GM12864 (cell line): ENCODE measurements at regions not wholly inside any gene's neighbourhood (a gene's known extent, or its start where the extent isn't known, plus 50 kb on each side); places are given as distances from the start of the nearest gene placed in this dataset.

Source experiments
- DNase-seq: peaks from one replicate; pipeline ENCODE4 v3.0.0-alpha.2; 2011; ENCODE audit warnings: low read depth
- H3K4me3 ChIP-seq: 2 replicates; pipeline ENCODE4 v1.5.1; 2011; ENCODE audit warnings: mild to moderate bottlenecking, low read depth, low read length, control low read depth
- TF ChIP-seq, protein P1 (sequence below): IDR thresholded peaks from 2 replicates; pipeline ENCODE4 v1.5.1; 2011; ENCODE audit warnings: low read depth, mild to moderate bottlenecking, moderate library complexity, low read length, control low read depth, inconsistent platforms; ENCODE audit errors: missing control alignments

DNA sequence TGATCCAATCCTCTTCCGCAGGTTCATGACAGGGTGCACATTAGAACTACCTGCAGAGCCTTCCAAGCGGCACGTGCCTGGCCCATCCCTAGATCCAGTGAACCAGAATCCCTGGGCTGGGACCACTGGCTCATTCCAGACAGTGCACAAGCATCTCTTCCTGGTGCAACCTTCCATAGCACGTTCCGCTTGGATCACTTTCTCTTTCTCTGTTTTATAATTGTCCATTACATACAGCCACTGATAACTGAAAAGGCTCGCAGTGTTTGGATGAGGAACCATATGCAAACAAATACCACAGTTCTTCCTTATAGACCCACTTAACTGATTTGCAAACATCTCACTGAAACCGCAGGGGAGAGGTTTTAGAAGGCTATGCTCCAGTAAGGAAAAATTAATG, 59.6 kb upstream of the DDR1 start:
- DNase-seq = no peak
- TF ChIP-seq, protein P1, sequence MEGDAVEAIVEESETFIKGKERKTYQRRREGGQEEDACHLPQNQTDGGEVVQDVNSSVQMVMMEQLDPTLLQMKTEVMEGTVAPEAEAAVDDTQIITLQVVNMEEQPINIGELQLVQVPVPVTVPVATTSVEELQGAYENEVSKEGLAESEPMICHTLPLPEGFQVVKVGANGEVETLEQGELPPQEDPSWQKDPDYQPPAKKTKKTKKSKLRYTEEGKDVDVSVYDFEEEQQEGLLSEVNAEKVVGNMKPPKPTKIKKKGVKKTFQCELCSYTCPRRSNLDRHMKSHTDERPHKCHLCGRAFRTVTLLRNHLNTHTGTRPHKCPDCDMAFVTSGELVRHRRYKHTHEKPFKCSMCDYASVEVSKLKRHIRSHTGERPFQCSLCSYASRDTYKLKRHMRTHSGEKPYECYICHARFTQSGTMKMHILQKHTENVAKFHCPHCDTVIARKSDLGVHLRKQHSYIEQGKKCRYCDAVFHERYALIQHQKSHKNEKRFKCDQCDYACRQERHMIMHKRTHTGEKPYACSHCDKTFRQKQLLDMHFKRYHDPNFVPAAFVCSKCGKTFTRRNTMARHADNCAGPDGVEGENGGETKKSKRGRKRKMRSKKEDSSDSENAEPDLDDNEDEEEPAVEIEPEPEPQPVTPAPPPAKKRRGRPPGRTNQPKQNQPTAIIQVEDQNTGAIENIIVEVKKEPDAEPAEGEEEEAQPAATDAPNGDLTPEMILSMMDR = no peak
- no peak overlapping the region for H3K4me3 ChIP-seq

DNA sequence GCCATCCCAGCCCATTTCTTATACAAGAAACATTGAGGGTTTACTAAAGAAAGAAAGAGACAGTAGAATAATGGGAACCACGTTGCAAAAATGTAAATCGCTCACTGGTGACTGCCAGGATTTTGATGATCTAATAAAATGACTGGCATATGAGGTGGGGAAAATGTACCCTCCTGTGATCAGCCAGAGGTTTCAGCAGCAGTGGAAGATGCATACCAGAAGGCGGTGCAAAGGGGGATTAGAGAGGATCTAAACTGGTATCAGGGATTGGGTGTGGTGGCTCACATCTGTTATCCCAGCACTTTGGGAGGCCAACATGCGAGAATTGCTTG, 60.8 kb upstream of the DDR1 start:
- TF ChIP-seq, protein P1 = no peak
- no peak for DNase-seq
- no peak overlapping the region for H3K4me3 ChIP-seq

DNA sequence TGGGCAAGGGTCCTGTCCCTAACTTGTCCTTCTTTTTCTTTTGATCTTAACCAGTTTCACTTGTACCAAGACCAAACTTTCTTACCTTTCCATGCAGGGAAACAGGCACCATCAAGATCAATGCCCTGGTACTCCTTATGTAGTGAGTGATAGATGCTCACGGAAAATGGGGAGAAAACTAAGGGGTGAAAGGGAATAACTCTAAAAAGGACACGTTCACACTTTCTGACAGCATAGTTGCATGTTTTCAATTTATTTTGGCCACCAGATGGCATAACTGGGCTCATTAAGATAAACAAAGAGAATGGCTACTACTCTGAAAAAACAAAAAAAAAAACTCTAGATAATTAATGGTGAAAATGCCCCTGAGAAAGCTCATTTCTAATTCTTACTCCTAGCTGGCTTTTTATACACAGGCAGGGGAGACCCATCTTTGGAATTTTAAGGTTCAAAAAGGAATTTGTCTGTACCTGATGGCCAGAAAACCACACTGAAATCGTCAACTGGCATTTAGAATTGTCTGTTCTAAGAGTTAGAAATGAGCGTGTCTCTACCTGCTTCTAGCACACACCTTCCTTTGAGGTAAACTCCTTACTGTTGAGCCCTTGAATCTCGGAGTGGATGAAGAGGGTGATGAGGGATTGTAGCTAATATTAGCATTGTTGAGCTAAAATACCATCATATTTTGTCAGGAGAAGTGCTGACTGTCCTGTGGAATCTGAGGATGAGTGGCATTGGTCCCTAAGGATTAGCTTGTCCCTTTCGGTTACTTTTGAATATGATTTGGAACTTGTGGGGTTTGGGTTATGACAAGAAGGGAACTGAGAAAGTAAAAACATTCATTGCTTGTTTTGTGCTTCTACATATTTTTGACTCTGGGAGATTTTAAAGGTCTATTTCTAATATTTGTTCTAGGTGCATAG, 62.2 kb upstream of the DDR1 start:
- no peak overlapping the region for H3K4me3 ChIP-seq
- TF ChIP-seq, protein P1 = peak; percentile 50
- DNase-seq = no peak

DNA sequence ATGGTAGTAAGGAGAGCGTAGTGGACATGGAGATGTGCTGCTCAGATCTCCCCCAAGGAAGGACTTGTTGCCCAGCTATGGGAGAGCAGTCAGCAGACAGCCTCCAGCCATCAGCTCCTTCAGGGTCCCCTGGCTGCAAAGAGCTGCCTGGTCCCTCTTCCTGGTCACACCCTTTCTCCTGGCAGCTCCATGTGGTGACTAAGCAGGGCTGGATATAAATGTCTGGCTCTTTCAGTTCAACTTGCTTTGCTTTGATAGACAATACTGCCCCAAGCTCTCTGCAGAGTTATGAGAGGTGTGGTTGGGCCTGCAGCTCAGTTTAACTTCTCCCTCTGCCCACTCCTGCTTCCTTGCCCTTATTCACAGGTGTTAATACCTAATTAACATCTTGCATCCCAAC, 64.1 kb upstream of the DDR1 start:
- no peak overlapping the region for H3K4me3 ChIP-seq
- TF ChIP-seq, protein P1 = no peak
- DNase-seq = no peak

DNA sequence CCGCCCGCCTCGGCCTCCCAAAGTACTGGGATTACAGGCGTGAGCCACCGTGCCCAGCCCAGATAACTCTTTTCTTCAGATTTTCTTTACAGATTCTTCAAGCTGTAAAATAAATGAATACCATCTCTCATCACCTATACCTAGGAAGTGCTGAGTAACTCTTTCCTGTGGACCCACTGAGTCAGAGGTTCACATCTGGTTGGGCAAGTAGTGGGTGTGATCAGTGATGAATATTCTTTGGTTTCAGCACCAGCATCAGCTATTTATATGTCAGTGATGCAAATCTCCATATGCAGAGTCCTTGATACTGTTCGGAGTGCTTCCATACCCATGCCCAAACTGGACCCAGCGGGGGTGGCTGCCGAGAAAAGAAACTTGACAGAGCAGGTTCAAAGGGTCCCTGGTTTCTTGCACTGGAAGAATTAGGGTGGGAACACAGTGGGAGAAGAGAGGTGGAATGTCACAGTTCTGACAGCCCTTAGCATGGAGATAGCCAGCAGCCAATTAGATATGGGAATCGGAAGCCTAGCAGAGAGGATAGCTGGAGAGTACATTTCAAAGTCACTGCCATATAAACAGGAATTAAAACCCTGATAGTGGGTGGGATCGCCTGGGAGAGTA, 64.9 kb upstream of the DDR1 start:
- TF ChIP-seq, protein P1 = no peak
- H3K4me3 ChIP-seq = no peak overlapping the region
- no peak for DNase-seq

DNA sequence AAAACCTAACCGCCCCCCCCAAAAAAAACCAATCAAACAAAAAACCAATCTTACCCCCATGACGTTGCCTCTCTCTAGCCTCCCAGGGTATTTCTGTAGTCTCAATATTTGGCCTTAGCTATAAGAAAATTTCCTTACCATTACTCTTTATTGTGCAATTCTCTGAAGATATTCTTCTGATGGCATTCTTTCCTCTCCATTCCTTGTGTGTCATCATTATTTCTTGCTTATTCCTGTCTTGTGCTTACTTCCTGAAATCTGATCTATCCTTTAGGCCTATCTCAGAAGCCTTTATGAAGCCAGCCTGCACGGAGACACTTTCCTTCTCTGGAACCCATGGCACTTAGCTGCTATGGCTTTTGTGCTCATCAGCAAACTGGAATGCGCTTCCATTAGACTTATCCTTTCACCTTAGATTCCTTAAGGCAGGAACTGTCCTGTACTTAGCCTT, 65.9 kb upstream of the DDR1 start:
- TF ChIP-seq, protein P1 = no peak
- DNase-seq = no peak
- H3K4me3 ChIP-seq = no peak overlapping the region
